Transverse colon (tissue), 4 donors: ENCODE measurements at regions not wholly inside any gene's neighbourhood (a gene's known extent, or its start where the extent isn't known, plus 50 kb on each side); places are given as distances from the start of the nearest gene placed in this dataset.

ENCODE experiments used
- DNase-seq: peaks from one replicate; pipeline ENCODE4 v3.0.0-alpha.2; 2019
- H3K27ac ChIP-seq, 4 donors: fragments of 200-600 bp; sonication (generic); 2 replicates each; pipeline ENCODE4 v1.5.1; 2016 to 2018; ENCODE audit warnings: inconsistent platforms in 4 of 4
- H3K27me3 ChIP-seq: fragments of 200-600 bp; sonication (generic); 2 replicates; pipeline ENCODE4 v1.5.1; 2017; ENCODE audit warnings: inconsistent platforms
- H3K36me3 ChIP-seq, 4 donors: fragments of 200-600 bp; sonication (generic); 2 replicates each; pipeline ENCODE4 v1.5.1; 2017 to 2019; ENCODE audit warnings: inconsistent platforms in 4 of 4
- H3K4me1 ChIP-seq, 4 donors: fragments of 200-600 bp; sonication (generic); 2 replicates each; pipeline ENCODE4 v1.5.1; 2017 to 2020; ENCODE audit warnings: inconsistent platforms in 4 of 4
- H3K4me3 ChIP-seq, 4 donors: fragments of 200-600 bp; sonication (generic); 1 replicate in 1 of 4; 2 replicates in 3 of 4; pipeline versions ENCODE4 v1.5.1 to v1.6.1; 2017 to 2019; ENCODE audit warnings: inconsistent platforms in 4 of 4
- H3K9me3 ChIP-seq, 2 donors: fragments of 200-600 bp; sonication (generic); 2 replicates each; pipeline ENCODE4 v1.5.1; 2017 to 2019; ENCODE audit warnings: inconsistent platforms in 2 of 2
- CTCF ChIP-seq, 5 experiments: fragments of 200-600 bp in 3 of 5; fragments of 450-650 bp in 2 of 5; sonication (generic) in 3 of 5; IDR thresholded peaks; 1 replicate in 2 of 5; 2 replicates in 3 of 5; pipeline ENCODE4 v1.5.1; 2016 to 2017; ENCODE audit warnings: antibody characterized with exemption in 5 of 5, inconsistent platforms in 3 of 5, mild to moderate bottlenecking in 2 of 5, moderate library complexity in 1 of 5
- EP300 ChIP-seq: sonication (generic); formaldehyde crosslinking; IDR thresholded peaks from one replicate; pipeline ENCODE4 v1.6.1; 2017; ENCODE audit warnings: antibody characterized with exemption, low read depth
- POLR2A ChIP-seq: fragments of 450-650 bp; IDR thresholded peaks from one replicate; pipeline ENCODE4 v1.6.1; 2016; ENCODE audit warnings: antibody characterized with exemption, mild to moderate bottlenecking, moderate library complexity
- POLR2AphosphoS5 ChIP-seq, 3 donors: sonication (generic); formaldehyde crosslinking; IDR thresholded peaks; one replicate each; pipeline ENCODE4 v1.6.1; 2016; ENCODE audit warnings: antibody characterized with exemption in 3 of 3
- WGBS, 2 donors: methylation state at CpG; one replicate each; pipeline ENCODE4 v1.1.5; 2018; ENCODE audit warnings: low coverage in 1 of 2; 5-methylcytosine and 5-hydroxymethylcytosine counted together
- in situ Hi-C, 4 donors: fragments of 200-750 bp; cut with MboI; loops; one replicate each; pipeline versions ENCODE4 v1.15.0 to v1.15.1; 2017; ENCODE audit warnings: low sequenced_read_pairs in 3 of 4, low pct_ligation_motif_present in 1 of 4, low pct_unique_long_range_greater_than_20kb in 1 of 4
- intact Hi-C: fragments of 100-400 bp; cut with DNase I; formaldehyde crosslinking; loops from one replicate; pipeline ENCODE4 v1.15.1; 2023; ENCODE audit warnings: low total_unique reads

GRCh38 chr10:78411716-78412115, 378.1 kb downstream of the RPS24 start:
- no peak for DNase-seq
- H3K4me1 ChIP-seq: peaks cover 6 to 9% (median 7%) of the 10 kb centered on the region in 4 donors
- intact Hi-C loops (loop anchor here (5.0 kb wide), 1 partner anchor 656 kb away; the partner anchor contains the start of gene ZMIZ1), in situ Hi-C loops (no loop called here)
- H3K27me3 ChIP-seq: no peaks in the 10 kb centered on the region
- TF ChIP-seq EP300 (no peak), POLR2AphosphoS5 (IDR thresholded peaks at IDR 0.05) (no peak), POLR2A (no peak), CTCF (IDR thresholded peaks at IDR 0.05) (no peak)
- no peaks in the 10 kb centered on the region for H3K9me3 ChIP-seq
- H3K27ac ChIP-seq: no peak overlapping the region
- 85 to 90% methylated on average over 1 to 2 of the region's 2 CpGs for WGBS, 2 donors
- H3K4me3 ChIP-seq: no peak overlapping the region
- H3K36me3 ChIP-seq: no peaks in the 10 kb centered on the region

- Histone ChIP-seq H3K4me1 (peaks cover 0 to 6% (median 0%) of the 10 kb centered on the region in 4 donors), H3K9me3 (no peaks in the 10 kb centered on the region), H3K27me3 (no peaks in the 10 kb centered on the region), H3K36me3 (no peaks in the 10 kb centered on the region), H3K4me3 (no peak overlapping the region), H3K27ac (no peak overlapping the region)
- WGBS, 2 donors: 85% methylated on average over 4 of the region's 4 CpGs; no CpG with 5 or more reads in 1 of the 2 donors
- in situ Hi-C loops: no loop called here
- TF ChIP-seq EP300 (no peak), POLR2A (no peak), POLR2AphosphoS5 (IDR thresholded peaks at IDR 0.05) (no peak), CTCF (IDR thresholded peaks at IDR 0.05) (no peak)
- DNase-seq: no peak
- intact Hi-C loops: loop anchor here (5.0 kb wide), 1 partner anchor 655 kb away; the partner anchor contains the start of gene ZMIZ1
Observed at GRCh38 chr10:78412605-78413004, 378.9 kb downstream of the RPS24 start.

GRCh38 chr10:78413076-78414055, 379.7 kb downstream of the RPS24 start:
- H3K27ac ChIP-seq: no peak overlapping the region
- in situ Hi-C loops (no loop called here), intact Hi-C loops (loop anchor here (5.0 kb wide), 1 partner anchor 654 kb away; the partner anchor contains the start of gene ZMIZ1)
- H3K27me3 ChIP-seq: no peaks in the 10 kb centered on the region
- no peak for DNase-seq
- no peak overlapping the region for H3K4me3 ChIP-seq
- H3K4me1 ChIP-seq: peaks cover 0 to 6% (median 0%) of the 10 kb centered on the region in 4 donors
- H3K36me3 ChIP-seq: no peaks in the 10 kb centered on the region
- TF ChIP-seq EP300 (no peak), POLR2AphosphoS5 (IDR thresholded peaks at IDR 0.05) (no peak), CTCF (IDR thresholded peaks at IDR 0.05) (no peak), POLR2A (no peak)
- no peaks in the 10 kb centered on the region for H3K9me3 ChIP-seq
- WGBS, 2 donors: 46 to 69% methylated on average over 4 to 12 of the region's 12 CpGs

- DNase-seq: no peak
- Histone ChIP-seq H3K4me3 (no peak overlapping the region), H3K36me3 (no peaks in the 10 kb centered on the region), H3K27ac (no peak overlapping the region), H3K27me3 (no peaks in the 10 kb centered on the region), H3K4me1 (no peaks in the 10 kb centered on the region), H3K9me3 (no peaks in the 10 kb centered on the region)
- intact Hi-C loops (loop anchor here (5.0 kb wide), 1 partner anchor 653 kb away; the partner anchor contains the start of gene ZMIZ1), in situ Hi-C loops (no loop called here)
- WGBS, 2 donors: 43 to 83% methylated on average over 1 to 4 of the region's 4 CpGs
- no peak for TF ChIP-seq POLR2AphosphoS5 (IDR thresholded peaks at IDR 0.05)
- no peak for TF ChIP-seq EP300
- no peak for TF ChIP-seq POLR2A
- TF ChIP-seq CTCF (IDR thresholded peaks at IDR 0.05): no peak
Observed at GRCh38 chr10:78414380-78414779, 380.7 kb downstream of the RPS24 start.
